GM20000 (cell line): ENCODE measurements at regions not wholly inside any gene's neighbourhood (a gene's known extent, or its start where the extent isn't known, plus 50 kb on each side); places are given as distances from the start of the nearest gene placed in this dataset.

ENCODE experiments used
- DNase-seq: peaks from one replicate; pipeline ENCODE4 v3.0.0; 2012; ENCODE audit warnings: low spot score
- CTCF ChIP-seq: IDR thresholded peaks from 2 replicates; pipeline ENCODE4 v1.5.1; 2012; ENCODE audit warnings: mild to moderate bottlenecking, control low read depth; ENCODE audit errors: extremely low read depth, missing control alignments

GRCh38 chr18:14941256-14941655 is 193.3 kb downstream of the ANKRD30B start:
- no peak for TF ChIP-seq CTCF
- no peak for DNase-seq

DNA sequence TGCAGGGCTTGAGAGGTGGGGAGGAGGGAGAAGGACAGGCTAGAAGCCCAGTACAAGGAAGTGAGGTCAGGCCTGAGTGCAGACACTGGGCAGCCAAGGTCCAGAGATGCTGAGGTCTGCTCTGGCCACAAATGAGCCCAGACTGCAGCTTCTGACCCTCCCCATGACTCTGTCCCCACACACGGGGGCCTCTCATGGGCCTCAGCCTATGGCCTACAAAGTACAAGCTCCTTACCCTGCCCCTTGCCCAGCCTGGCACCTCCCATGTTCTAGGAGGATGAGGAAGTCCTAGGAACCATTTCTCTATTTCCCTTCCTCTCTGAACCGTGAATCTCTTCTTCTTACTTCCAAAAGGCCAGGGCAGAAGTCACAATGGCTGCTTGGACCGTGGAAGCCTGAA is 193.8 kb downstream of the ANKRD30B start:
- no peak for TF ChIP-seq CTCF

DNA sequence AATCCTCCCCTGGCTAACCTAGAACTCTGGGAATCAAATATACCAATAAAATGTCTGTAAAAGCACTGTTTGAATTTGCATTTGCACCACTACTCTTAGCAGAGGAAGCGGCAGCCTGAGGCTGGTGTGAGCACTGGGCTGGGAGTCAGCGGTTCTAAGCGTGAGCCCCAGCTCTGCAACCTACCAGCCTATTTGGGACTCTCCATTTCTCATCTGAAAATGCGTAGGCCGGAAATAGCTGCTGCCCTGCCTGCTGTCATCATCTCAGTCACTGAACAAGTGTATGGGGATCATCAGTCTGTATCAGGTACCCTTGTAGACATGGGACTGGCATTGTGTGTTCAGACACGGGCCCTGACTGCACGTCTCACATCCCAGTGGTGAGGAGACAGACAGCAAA is 194.3 kb downstream of the ANKRD30B start:
- no peak for DNase-seq
- no peak for TF ChIP-seq CTCF

More for the DNA sequence above, 193.8 kb downstream of the ANKRD30B start:
- no peak for DNase-seq

- TF ChIP-seq CTCF: no peak
- DNase-seq: no peak
Measured at GRCh38 chr18:14943486-14943885, 195.5 kb downstream of the ANKRD30B start.

DNA sequence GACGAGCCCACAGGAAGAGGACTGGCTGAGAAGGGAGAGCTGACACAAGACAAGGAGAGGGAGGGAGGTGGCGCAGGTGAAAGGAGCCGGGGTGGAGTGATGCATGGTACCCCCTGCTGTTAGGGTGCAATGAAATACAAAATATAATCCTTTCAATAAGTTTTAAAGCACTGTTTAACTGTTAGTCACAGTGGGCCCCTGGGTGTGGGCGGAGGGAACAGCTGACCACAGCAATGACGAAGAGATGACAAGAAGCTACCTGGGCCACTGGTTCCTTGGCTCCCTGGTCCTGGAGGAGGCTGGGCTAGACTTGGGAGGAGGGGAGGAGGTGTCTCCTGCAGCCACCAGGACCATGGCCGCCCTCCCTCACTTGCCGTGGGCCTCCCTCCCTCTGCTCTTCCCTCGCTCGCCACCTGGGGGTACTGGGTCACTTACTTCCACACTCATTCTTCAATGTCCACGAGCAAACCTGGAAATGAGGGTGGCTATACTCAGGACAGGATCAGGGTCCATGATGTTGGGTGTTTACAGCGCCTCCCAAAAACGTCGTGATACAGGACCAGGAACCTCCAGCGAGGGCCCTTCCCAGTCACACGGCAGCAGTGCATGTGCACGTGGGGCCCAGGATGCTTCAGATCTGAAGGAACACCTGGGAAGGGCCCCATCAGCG is 196.1 kb downstream of the ANKRD30B start:
- no peak for DNase-seq
- no peak for TF ChIP-seq CTCF

GRCh38 chr18:14944838-14945237 is 196.9 kb downstream of the ANKRD30B start:
- TF ChIP-seq CTCF: no peak
- DNase-seq: no peak

- no peak for DNase-seq
- TF ChIP-seq CTCF: no peak
Measured at GRCh38 chr18:14945286-14945685, 197.3 kb downstream of the ANKRD30B start.
